ENCODE measurements at regions not wholly inside any gene's neighbourhood (a gene's known extent, or its start where the extent isn't known, plus 50 kb on each side); places are given as distances from the start of the nearest gene placed in this dataset.
"Not testable (repeated sequence)": the region's sequence is repeated elsewhere in the genome, so short reads cannot be mapped to it uniquely, and the experiment has no call there.

DNA sequence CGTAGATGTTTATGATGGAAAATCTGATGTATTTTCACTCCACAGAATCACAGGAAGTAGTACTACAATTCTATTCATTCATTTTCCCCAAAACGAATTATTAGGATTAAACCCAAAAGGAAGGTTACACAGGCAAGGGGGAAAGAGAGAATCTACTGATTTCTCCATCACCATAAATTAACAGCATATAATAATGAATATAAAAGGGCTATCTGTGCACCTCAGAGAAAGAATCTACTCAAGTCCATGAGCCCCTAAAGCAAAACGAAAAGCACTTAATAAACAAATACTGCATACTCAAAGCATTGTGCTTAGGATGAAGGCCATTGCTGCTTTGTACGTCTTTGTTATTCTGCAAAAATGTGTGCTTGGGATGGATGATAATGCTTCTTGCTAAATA is 740.5 kb upstream of the SEMA6A start:
- Histone ChIP-seq H3K27me3 (no peaks in the 10 kb centered on the region), H3K4me1 (peaks cover 0 to 8% (median 0%) of the 10 kb centered on the region in 3 donors), H3K4me3 (no peak overlapping the region), H3K9me3 (no peaks in the 10 kb centered on the region), H3K27ac (no peak overlapping the region), H3K36me3 (no peaks in the 10 kb centered on the region)
- TF ChIP-seq CTCF (IDR thresholded peaks at IDR 0.05) (no peak), POLR2A (IDR thresholded peaks at IDR 0.05) (no peak)
- 74 to 80% methylated on average over 4 of the region's 4 CpGs for WGBS, 2 donors
- no peak for DNase-seq
- intact Hi-C loops (cut with DNase I), result no loop called here

DNA sequence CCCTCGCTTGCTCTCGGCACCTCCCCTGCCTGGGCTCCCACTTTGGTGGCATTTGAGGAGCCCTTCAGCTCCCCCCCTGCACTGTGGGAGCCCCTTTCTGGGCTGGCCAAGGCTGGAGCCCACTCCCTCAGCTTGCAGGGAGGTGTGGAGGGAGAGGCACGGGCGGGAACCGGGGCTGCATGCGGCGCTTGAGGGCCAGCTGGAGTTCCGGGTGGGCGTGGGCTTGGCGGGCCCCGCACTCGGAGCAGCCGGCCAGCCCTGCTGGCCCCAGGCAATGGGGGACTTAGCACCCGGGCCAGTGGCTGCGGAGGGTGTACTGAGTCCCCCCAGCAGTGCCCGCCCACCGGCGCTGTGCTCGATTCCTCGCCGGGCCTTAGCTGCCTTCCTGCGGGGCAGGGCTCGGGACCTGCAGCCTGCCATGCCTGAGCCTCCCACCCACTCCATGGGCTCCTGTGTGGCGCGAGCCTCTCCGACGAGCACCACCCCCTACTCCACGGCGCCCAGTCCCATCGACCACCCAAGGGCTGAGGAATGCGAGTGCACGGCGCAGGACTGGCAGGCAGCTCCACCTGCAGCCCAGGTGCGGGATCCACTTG is 730.0 kb upstream of the SEMA6A start:
- H3K4me3 ChIP-seq; H3K27ac ChIP-seq; H3K9me3 ChIP-seq; H3K4me1 ChIP-seq; DNase-seq; H3K27me3 ChIP-seq; H3K36me3 ChIP-seq; intact Hi-C loops (cut with DNase I): not testable (repeated sequence)
- 94 to 97% methylated on average over 5 to 8 of the region's 34 CpGs for WGBS, 2 donors

DNA sequence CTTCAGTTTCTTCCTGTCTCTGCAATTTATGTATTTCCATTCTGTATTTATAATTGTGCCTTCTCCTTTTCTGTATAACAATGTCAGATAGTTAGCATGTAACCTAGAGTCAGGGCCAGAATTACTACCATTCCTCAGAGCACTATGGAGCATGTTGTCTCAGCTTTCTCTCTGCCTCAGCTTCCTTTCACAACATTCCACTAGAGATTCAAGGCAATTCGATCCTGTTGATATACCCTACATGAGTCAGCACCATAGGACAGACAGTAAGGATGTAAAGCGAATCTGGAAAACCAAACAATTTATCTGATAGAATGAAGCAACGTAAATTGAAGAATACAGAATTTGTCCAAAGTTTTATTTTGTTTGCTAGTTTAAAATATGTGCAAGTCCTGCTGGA is 728.3 kb upstream of the SEMA6A start:
- intact Hi-C loops (cut with DNase I), result no loop called here
- no peak overlapping the region for H3K4me3 ChIP-seq
- H3K27me3 ChIP-seq, result no peaks in the 10 kb centered on the region
- WGBS, 2 donors, result 63 to 73% methylated on average over 3 of the region's 3 CpGs
- no peak overlapping the region for H3K27ac ChIP-seq
- no peak for TF ChIP-seq CTCF (IDR thresholded peaks at IDR 0.05)
- no peak for TF ChIP-seq POLR2A (IDR thresholded peaks at IDR 0.05)
- no peaks in the 10 kb centered on the region for H3K9me3 ChIP-seq
- H3K4me1 ChIP-seq, result no peaks in the 10 kb centered on the region
- DNase-seq, result no peak
- H3K36me3 ChIP-seq, result no peaks in the 10 kb centered on the region

- Histone ChIP-seq H3K36me3 (no peaks in the 10 kb centered on the region), H3K27me3 (no peaks in the 10 kb centered on the region), H3K9me3 (no peaks in the 10 kb centered on the region), H3K4me1 (no peaks in the 10 kb centered on the region), H3K4me3 (no peak overlapping the region), H3K27ac (no peak overlapping the region)
- TF ChIP-seq POLR2A (IDR thresholded peaks at IDR 0.05) (no peak), CTCF (IDR thresholded peaks at IDR 0.05) (no peak)
- intact Hi-C loops (cut with DNase I), result no loop called here
- WGBS, 2 donors, result 54 to 60% methylated on average over 1 of the region's 1 CpG
- no peak for DNase-seq
These were observed 727.9 kb upstream of the SEMA6A start for GRCh38 chr5:117302473-117302872.

- no peak overlapping the region for H3K4me3 ChIP-seq
- no peaks in the 10 kb centered on the region for H3K9me3 ChIP-seq
- 65 to 68% methylated on average over 3 of the region's 3 CpGs for WGBS, 2 donors
- no peaks in the 10 kb centered on the region for H3K36me3 ChIP-seq
- H3K27ac ChIP-seq, result no peak overlapping the region
- DNase-seq, result no peak
- no peaks in the 10 kb centered on the region for H3K4me1 ChIP-seq
- no peaks in the 10 kb centered on the region for H3K27me3 ChIP-seq
- TF ChIP-seq CTCF (IDR thresholded peaks at IDR 0.05), result no peak
- no peak for TF ChIP-seq POLR2A (IDR thresholded peaks at IDR 0.05)
- intact Hi-C loops (cut with DNase I), result no loop called here
These were observed 725.3 kb upstream of the SEMA6A start for GRCh38 chr5:117299936-117300328.
